HG03558 (cell line): ENCODE measurements at regions not wholly inside any gene's neighbourhood (a gene's known extent, or its start where the extent isn't known, plus 50 kb on each side); places are given as distances from the start of the nearest gene placed in this dataset.

Experiments used
- ATAC-seq: cut with Tn5 transposase; IDR thresholded peaks from one replicate; pipeline ENCODE4 v1.9.1; 2021; ENCODE audit warnings: moderate number of reproducible peaks; ENCODE audit not compliant: unreplicated experiment; ENCODE audit errors: extremely low read depth

DNA sequence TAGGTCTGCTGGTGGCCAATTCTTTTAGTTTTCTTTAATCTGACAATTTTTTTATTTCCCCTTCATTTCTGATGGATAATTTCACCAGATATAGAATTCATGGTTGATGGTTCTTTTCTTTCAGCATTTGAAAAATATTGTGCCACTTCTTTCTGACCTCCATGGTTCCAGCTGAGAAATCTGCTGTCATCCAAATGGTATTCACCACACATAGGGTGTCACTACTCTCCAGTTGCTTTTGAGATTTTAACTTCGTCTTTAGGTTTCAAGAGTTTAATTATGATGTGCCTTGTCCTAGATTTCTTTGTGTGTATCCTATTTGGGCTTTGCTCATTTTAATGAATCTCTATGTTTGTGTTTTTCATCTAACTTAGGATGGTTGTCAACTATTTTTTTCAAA is 488.6 kb upstream of the HS6ST1 start:
- no peak for ATAC-seq

DNA sequence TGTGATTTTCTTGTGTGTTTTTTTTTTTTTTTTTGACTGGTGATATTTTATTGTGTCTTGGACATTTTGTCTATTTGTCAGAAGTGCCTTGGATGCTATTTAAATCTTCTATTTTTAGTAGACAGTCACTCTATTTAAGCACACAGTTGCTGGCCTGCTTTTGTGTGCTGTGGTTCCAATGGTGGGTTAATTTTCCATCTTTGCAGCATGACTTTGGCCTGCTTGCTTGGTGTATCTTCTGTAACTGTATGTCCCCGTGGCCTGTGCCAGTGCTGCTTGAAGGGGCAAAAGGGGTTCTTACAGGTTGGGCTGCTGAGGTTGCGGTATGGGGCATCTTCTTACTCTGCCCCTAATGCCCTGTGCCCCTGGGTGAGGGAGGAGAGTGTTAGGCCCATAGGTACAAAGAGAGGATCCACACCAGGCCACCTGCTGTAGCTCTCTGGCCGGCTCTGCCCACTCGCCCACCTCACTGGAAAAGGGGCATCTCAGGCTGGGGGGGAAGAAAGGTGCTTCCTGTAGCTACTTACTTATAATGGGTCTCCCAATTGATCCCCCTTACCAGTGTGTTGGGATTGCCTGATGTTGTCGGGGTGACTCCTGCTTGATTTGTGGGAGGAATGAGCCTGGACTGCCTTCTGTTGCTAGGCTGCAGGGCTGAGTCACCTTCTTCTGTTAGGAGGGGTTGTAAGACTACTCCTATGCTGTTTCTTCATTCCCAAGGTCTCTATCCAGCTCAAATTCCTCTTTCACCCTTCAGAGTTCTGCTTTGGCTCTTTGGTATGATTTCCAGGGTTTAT is 490.0 kb upstream of the HS6ST1 start:
- ATAC-seq, result no peak

DNA sequence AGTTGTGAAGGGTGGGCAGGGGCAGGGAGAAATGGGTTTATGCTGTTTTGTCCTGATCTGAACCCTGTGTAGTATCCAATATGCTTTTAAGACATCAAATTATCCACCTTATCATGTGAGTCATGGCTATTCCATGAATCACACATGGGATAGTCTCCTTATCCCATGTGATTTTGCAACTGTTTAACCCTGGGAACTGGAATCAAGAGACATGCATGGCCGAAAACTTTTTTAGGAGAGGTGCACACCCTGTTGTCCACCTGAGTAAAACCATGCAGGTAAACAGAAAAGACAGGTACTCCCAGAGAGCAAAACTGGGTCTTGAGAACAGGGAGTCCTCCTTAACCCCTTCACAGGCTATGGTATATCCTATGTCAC is 490.6 kb upstream of the HS6ST1 start:
- ATAC-seq, result no peak

DNA sequence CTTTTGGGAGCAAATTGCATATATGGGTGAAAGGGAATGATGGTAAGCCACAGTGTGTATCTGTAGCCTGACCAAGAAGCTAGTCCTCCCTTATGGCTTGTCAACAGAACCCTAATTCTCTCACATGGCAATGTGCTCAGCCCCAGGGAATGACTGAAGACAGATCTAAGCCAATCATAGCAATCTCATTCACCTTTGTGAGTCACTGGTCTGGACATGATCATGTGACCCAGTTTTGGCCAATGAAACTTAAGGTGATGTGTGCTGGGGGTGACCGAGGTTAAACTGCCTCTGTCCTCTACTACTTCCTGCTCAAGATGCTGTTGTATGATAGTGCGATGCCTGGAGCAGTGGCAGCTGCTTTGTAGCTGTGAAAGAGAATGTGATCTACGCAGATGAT is 491.2 kb upstream of the HS6ST1 start:
- ATAC-seq, result no peak

DNA sequence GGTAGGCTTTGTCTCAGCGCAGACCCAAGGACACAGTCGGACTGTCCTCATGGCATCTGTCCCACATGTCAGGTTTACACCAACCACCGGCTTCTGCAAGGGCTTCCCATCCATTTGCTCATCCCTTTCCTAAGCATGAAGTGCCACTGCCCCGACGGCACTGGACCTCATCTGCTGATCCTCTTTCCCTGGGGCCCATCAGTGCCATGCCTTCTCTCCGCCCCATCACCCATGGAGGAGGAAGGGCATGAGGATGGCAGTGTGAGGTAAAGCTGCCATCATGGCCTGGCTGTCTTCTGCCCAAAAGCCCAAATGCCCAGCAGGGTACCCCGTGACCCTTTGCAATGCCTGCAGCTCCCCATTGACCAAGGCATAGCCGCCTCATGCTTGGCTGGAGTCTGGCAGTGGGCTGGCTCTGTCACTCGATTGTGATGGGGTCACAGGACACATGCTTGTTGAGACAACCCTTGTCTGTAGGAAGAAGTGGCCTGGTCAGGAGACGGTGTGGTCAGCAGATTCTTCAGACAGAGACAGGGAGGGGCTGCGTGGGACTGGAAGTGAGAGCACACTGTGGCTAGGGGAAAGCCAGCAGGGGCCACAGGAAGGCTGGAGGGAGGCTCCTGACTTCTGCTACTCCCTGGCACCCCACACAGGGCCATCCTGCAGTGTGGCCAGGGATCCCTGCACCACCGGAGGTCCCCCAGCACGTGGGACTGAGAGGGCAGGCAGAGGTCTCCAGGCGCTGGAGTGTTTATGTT is 493.7 kb upstream of the HS6ST1 start:
- no peak for ATAC-seq

DNA sequence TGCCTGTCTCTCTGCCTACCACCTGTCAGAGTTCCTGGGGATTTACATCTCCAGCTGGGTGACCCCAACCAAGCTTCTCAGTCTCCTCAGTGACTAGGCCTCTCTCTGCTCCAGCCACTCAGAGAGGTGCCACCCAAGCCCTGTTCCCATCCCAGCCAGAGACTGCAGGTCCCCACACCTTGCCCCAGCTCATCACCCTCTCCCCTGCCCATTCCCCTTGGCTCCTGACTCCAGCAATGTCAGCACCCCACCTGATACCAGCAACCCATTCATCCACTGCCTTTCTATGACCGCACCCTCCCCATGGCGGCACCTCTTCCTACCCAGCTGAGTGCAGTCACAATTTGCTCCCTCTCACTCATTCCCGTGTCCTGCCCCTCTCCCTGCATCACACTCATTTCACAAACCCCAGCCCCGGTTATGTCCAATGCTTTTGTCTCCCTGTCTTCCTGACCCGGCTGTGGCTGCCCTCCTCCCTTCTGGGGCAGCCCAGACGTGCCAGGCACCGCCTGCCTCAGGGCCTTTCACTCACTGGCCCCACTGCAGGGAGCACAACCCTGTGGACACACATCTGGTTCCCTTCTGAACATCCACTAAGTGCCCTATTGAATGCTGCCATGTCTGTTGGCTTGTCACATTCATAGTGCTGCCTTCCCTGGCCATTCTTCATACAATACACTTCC is 494.8 kb upstream of the HS6ST1 start:
- ATAC-seq, result no peak

DNA sequence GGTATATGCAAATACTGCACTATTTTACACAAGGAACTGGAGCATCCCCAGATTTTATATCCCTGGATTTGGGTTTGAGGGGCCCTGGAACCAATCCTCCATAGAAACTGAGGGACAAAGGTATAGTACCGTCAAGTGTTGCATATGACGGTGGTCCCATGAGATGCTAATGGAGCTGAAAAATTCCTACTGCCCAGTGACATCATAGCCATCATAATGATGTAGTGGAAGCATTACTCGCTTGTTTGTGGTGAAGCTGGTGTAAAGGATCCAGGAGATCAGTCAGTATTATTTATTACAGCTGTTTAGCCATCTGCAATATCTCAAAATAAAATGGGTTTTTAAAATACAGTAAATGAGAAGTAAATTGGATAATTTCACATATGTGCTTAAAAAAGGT is 496.6 kb upstream of the HS6ST1 start:
- ATAC-seq, result no peak

DNA sequence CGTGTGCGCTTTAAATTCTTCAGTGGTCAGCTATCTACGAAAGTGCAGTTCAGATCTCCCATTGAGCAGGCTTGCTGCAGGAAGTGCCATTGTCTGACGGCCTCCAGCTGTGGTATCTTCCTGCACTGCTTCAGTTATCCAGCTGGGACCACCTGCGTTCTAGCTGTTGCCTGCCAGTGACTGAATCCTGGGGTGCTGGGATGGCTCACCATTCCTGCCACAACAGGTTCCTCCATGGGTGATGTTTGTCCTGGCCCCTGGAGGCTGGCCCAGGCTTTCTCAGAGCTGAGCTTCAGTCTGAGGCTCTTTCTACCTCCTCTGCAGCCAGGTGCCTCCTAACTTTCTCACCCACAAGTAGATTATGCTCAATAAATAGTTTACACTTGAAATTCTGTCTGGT is 498.5 kb upstream of the HS6ST1 start:
- no peak for ATAC-seq

DNA sequence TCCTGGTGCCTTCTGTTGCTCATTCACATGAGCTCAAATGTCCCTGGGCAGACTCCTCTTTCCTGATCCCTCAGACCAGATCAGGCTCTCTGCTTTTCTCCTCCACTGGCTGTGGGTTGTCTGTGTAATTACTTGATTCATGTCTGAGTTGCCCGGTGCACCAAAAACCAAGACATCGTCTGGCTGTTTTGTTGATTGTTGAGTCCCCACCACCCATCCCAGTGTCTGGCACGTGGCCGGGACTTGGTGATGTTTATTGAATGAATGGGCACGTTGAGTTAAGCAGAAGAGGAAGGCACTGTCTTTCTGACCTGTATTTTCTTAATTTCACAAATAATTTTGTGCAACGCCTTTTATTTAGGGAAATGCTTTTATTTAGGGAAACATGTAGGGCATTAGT is 499.1 kb upstream of the HS6ST1 start:
- no peak for ATAC-seq

DNA sequence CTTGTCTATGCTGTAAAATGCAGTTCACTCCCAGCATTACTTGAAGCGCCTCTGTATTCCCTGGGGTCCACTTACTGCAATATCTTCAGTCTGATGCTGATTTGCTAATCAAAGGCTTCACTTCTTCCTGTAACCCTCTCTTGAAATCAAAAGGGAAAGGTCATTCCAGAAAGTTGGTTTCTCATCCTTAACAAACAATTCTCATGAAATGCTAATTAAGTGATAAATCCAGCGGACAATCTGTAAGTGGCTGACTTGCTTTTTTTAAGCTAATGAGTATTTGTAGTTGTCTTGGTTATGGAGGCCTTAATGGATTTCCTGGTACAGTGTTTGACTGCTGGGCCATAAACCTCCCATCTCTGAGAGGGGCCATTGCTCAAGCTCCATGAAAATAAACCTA is 499.6 kb upstream of the HS6ST1 start:
- no peak for ATAC-seq

DNA sequence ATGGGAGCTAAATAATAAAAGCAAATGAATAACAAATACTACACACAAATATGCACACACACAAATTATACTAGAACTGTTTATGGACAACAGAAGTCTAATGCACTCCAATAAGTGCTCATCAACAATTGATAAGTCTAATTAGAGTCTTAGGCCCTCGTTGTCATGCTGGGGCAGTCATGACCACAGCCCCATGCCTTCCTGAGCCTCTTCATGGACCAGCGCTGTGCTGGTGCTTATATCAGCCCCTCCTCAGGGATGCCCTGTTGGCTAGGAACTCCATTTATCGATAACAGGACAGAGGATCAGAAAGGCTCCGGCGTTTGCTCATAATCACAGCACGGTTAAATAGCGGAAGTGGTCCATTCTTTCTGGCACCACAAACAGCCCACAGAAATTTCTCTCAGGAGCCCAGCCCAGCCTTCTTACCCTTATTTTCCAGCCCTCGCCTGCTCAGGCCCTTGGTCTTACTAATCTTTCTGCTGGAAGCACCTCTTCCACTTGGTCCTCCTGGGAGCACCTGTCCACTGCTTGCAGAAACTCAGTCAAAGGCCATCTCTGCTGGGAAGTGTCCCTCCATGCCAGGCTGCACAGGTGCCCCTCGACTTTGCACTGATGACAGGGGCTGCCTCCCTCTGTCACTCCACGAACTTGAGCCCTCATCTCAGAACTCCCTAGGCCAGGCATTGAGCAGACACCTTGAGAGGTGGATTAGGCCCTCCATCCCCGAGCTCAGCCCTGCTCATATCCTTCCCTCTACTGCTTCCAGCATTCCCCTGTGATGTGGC is 500.2 kb upstream of the HS6ST1 start:
- ATAC-seq, result no peak

DNA sequence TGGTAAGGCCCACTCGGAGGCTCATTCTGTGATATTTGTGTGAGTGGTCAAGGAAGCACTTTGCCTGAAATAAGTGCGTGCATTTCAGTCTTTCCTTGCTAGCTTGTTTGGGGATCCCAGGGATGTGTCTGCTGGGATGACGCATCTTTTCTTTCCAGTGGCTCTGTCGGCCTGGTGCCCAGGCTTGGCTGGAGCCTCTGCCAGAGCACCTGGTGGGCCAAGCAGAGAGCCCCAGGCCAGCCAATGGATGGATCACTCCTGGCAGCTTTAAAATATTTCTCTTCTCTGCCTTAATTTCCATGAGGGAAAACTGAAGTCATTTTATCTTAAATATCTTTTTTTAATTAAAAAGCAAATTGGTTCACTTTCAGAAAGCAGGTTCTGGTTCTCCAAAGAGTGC is 501.8 kb upstream of the HS6ST1 start:
- ATAC-seq, result no peak

DNA sequence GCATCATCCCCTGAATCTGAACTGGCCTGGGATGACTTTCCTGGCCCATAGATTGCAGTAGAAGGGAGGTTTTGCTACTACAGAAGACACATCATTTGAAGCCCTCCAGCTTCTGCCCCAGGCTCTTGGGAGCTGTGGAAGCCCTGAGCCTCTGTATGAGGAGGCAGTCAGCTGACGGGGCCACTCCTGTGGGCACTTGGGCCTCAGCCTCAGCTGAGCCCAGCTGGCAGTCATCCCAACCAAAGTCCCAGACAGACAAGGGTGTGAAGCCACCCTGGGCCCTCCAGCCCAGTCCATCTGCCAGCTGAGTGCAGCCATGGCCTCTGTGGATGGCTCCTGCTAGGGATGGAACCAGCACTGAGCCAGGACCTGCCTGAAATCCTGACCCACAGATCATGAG is 502.3 kb upstream of the HS6ST1 start:
- no peak for ATAC-seq

DNA sequence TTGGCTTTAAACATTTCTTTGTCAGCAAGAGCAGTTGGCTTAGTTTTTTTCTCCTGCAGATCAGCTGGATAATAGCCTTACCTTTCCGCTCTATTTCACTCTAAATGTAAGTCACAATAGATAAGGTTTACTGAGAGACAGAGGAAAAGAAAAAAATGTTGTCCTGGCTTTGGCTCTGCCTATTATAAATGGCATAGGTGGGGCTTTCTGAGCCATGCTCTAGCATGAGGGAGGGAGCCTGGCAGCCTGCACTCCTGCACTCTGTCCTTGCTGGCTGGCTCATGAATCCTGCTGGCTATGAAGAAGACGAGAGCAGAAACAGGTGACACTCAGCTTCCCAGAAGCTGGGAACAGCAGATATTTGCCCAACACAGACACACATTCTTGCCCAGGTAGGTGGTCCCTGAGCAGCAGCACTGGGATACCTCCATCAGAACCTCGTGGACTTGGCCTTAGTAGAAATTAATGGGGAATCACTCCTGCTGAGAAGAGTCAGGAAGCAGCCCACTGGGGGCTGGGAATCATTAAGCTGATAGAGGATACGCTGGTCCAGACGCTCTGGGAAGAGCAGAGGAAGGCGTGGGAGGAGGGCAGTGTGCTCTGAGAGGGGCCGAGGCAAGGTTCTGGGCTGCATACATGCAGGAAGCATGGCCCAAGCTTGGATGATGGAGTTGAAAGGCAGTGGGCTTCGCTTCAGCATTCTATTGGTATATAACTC is 514.4 kb upstream of the HS6ST1 start:
- no peak for ATAC-seq

DNA sequence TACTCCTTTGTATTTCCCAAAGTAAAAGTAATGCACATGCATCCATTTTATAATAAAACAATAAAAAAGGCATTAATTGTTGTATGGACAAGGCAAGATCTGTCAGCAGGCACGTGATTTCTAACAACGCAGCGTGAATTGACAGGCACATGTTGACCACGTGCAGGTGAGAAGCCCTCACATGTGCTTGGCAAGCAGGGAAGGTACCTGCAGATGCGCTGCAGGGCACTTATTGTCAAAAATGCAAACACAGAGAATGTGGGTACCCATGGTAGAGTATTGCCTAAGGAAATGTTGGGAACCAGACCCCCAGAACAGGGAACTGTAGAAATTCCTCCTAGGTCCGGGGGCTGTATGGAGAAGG is 515.0 kb upstream of the HS6ST1 start:
- ATAC-seq, result no peak

DNA sequence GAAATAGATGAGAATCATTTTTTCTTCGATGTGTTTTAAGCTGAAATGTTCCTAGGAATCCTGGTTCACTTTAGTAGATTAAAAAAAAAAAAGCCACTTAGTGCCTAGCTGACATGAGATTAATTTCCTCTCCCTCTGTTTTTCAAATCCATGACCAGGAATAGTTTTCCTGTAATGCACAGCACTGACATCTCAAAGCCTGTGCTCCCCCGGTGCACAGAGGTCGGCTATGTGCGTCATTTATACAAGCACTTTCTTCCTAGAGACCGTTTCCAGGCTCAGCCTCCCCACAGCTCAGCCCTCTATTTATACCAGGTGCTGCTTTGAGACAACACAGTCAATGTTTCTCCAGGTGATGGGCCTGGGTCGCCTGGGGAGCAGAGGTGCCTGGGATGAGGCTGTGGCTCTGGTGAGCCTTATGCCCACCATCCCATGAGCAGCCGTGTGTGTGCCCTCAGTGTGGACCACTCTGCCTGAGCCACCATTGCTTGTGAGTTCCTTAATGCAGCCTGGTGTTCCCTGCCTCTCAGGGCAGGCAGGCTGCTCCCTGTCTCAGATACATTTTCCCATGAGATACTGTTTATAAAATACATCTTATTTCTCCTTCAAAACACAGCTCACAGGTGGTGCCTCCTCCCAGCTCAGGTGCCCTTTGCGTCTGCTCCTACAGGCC is 515.7 kb upstream of the HS6ST1 start:
- ATAC-seq, result no peak

DNA sequence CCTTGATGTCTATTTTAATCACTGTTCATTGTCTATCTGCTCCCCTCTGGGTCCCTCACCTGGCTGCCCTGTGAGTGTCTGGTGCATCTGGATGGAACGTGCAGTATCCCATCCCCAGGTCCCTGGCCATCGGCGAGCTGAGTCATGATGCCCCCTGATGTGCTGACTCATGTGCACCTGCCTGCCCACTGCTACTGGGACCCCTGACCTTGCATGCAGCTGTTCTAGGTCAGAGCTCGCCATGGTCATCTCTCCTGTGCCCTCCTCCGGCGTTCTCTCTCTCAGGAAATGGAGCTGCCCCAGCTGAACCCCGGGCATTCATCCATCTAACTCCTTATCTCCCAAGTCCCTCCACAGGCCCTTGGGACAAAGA is 516.2 kb upstream of the HS6ST1 start:
- ATAC-seq, result no peak

DNA sequence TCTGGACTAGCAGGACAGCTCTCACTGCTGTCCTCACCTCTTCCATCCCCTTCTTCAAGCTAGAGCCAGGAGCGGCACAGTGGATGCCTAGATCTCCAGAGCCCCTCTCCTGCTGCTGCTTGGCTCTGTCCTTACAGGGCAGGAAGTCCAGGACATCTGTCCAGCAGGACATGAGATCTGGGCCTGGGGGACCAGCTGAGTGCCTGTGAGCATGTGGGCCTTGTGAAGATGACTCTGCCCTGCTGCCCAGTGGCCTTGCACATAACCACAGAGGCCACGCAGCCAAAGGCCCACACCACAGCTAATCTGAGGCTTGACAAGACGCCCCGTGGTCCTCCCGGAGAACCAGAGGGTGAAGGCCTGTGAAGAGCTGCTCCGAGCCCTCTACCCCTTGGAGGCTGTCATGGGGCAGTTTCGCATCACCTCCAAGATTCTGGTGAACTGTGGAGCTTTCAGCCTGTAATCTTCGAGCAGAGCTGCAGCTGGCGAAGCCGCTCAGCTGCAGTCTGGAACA is 516.7 kb upstream of the HS6ST1 start:
- ATAC-seq, result no peak

DNA sequence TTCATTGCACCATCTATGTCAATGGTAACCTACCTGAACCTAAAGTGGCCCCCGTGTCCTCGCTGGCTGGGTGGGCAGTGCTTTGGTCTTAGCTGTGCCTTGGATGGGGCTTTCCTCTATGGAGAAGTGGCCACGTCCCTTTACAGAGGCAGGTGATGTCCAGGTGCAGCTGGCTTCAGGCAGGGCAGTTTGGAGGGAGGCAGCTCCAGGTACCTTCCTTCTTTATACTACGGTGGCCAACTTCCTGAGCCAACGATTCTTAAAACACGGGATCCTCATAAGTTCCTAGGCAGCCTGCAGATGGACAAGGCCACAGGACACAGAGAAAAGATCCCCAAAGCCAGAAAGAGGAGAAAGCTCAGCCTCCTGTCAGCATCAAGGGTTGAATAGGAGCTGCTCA is 517.3 kb upstream of the HS6ST1 start:
- ATAC-seq, result no peak
